HCT116 (cell line): ENCODE measurements at regions not wholly inside any gene's neighbourhood (a gene's known extent, or its start where the extent isn't known, plus 50 kb on each side); places are given as distances from the start of the nearest gene placed in this dataset.

Source experiments
- ATAC-seq: fragments of 200-7000 bp; cut with Tn5 transposase; 2 replicates; pipeline ENCODE4 v1.9.1; 2020; ENCODE audit warnings: mild to moderate bottlenecking, moderate library complexity
- BruUV-seq: library from RNA; stranded (reverse); fragments of 400-500 nt; replicated peaks from 2 replicates; lab custom pipeline; 2021; lab: Mats Ljungman, UMichigan
- CTCF ChIA-PET: fragments of 300-600 bp; sonication (Branson Sonifier 250); formaldehyde crosslinking; loops from one replicate; lab custom pipeline; 2021; ENCODE audit warnings: antibody characterized with exemption; lab: Charles Lee
- POLR2A ChIA-PET: fragments of 300-600, 350-600 bp; sonication (Branson Sonifier 250); formaldehyde crosslinking; loops from one replicate; lab custom pipeline; 2021; ENCODE audit warnings: antibody characterized with exemption; lab: Charles Lee
- RAD21 ChIA-PET, 2 experiments: fragments of 300-600 bp; sonication (Branson Sonifier 250); formaldehyde crosslinking; loops; one replicate each; lab custom pipeline; 2023; ENCODE audit warnings: low total read pairs in 2 of 2; ENCODE audit not compliant: uncharacterized antibody in 2 of 2, unreplicated experiment in 2 of 2, low non-redundant PET in 1 of 2; lab: Charles Lee
- DNase-seq: peaks from one replicate; pipeline ENCODE4 v3.0.0-alpha.2; 2010; ENCODE audit warnings: low read depth, low spot score
- H2AFZ ChIP-seq: fragments of 200-600 bp; shearing (Covaris generic), sonication (generic); 2 replicates; pipeline ENCODE4 v1.6.1; 2017; ENCODE audit warnings: low read depth, mixed run types, mixed read lengths, antibody characterized with exemption, low read length; ENCODE audit not compliant: poor library complexity, severe bottlenecking
- H3K27ac ChIP-seq: 2 replicates; pipeline ENCODE4 v1.5.1; 2012; ENCODE audit warnings: low read depth, low read length
- H3K27me3 ChIP-seq: fragments of 200-600 bp; sonication (generic); 2 replicates; pipeline ENCODE4 v1.6.1; 2016; ENCODE audit warnings: mixed run types, low read length, mixed read lengths; ENCODE audit not compliant: insufficient read depth
- H3K36me3 ChIP-seq, 2 experiments: fragments of 200-500 bp in 1 of 2; fragments of 200-600 bp in 1 of 2; sonication (Bioruptor generic) in 1 of 2; sonication (generic) in 1 of 2; 2 replicates each; pipeline versions ENCODE4 v1.5.1 to v1.6.1; 2014 to 2016; ENCODE audit warnings: low read length in 2 of 2, inconsistent platforms in 1 of 2, mixed read lengths in 1 of 2, mixed run types in 1 of 2; ENCODE audit not compliant: insufficient read depth in 2 of 2, control insufficient read depth in 1 of 2
- H3K4me1 ChIP-seq, 2 experiments: fragments of 200-600 bp in 1 of 2; sonication (generic) in 1 of 2; 2 replicates each; pipeline versions ENCODE4 v1.5.1 to v1.6.1; 2012 to 2017; ENCODE audit warnings: low read length in 2 of 2, inconsistent platforms in 1 of 2, mild to moderate bottlenecking in 1 of 2, mixed read lengths in 1 of 2, mixed run types in 1 of 2, moderate library complexity in 1 of 2; ENCODE audit not compliant: insufficient read depth in 2 of 2, control insufficient read depth in 1 of 2
- H3K4me2 ChIP-seq: fragments of 200-600 bp; sonication (generic); 2 replicates; pipeline ENCODE4 v1.6.1; 2017; ENCODE audit warnings: mixed run types, low read length, mixed read lengths
- H3K4me3 ChIP-seq, 2 experiments: fragments of 200-600 bp in 1 of 2; sonication (generic) in 1 of 2; replicated peaks in 1 of 2; 2 replicates each; pipeline ENCODE4 v1.5.1; 2011 to 2016; ENCODE audit warnings: low read length in 2 of 2, control low read depth in 1 of 2, low read depth in 1 of 2, mild to moderate bottlenecking in 1 of 2, mixed read lengths in 1 of 2, mixed run types in 1 of 2
- H3K79me2 ChIP-seq: fragments of 200-600 bp; sonication (generic); 2 replicates; pipeline ENCODE4 v1.6.1; 2017; ENCODE audit warnings: mild to moderate bottlenecking, mixed run types, low read length, moderate library complexity, mixed read lengths; ENCODE audit not compliant: insufficient read depth
- H3K9ac ChIP-seq: fragments of 200-600 bp; sonication (generic); 2 replicates; pipeline ENCODE4 v1.6.1; 2016; ENCODE audit warnings: low read length, mixed read lengths
- H3K9me2 ChIP-seq: fragments of 200-600 bp; sonication (generic), shearing (Covaris generic); 2 replicates; pipeline ENCODE4 v1.6.1; 2017; ENCODE audit warnings: mixed run types, mild to moderate bottlenecking, moderate library complexity; ENCODE audit not compliant: insufficient read depth
- H3K9me3 ChIP-seq, 2 experiments: fragments of 200-500 bp in 1 of 2; fragments of 200-600 bp in 1 of 2; sonication (Bioruptor generic) in 1 of 2; sonication (generic) in 1 of 2; 2 replicates each; pipeline ENCODE4 v1.6.1; 2014 to 2017; ENCODE audit warnings: low read length in 2 of 2, mixed read lengths in 2 of 2, inconsistent platforms in 1 of 2, low read depth in 1 of 2, mild to moderate bottlenecking in 1 of 2, mixed run types in 1 of 2, moderate library complexity in 1 of 2; ENCODE audit not compliant: control insufficient read depth in 1 of 2, insufficient read depth in 1 of 2
- H4K20me1 ChIP-seq: fragments of 200-600 bp; sonication (generic), shearing (Covaris generic); 2 replicates; pipeline ENCODE4 v1.6.1; 2017; ENCODE audit warnings: mixed run types, mild to moderate bottlenecking, moderate library complexity; ENCODE audit not compliant: insufficient read depth
- CBX3 ChIP-seq: IDR thresholded peaks from 2 replicates; pipeline ENCODE4 v1.6.1; 2012; ENCODE audit warnings: low read depth
- EGR1 ChIP-seq: IDR thresholded peaks from 2 replicates; pipeline ENCODE4 v1.6.1; 2012; ENCODE audit warnings: low read depth
- ELF1 ChIP-seq: IDR thresholded peaks from 2 replicates; pipeline ENCODE4 v1.6.1; 2012; ENCODE audit warnings: low read depth, borderline replicate concordance
- EZH2 ChIP-seq: fragments of 200-600 bp; sonication (generic); IDR thresholded peaks from 2 replicates; pipeline ENCODE4 v1.6.1; 2017; ENCODE audit warnings: antibody characterized with exemption, mixed run types
- EZH2phosphoT487 ChIP-seq: fragments of 200-600 bp; IDR thresholded peaks from 2 replicates; pipeline ENCODE4 v1.6.1; 2018; ENCODE audit warnings: antibody characterized with exemption, borderline replicate concordance
- JUND ChIP-seq: IDR thresholded peaks from 2 replicates; pipeline ENCODE4 v1.6.1; 2012
- RAD21 ChIP-seq: IDR thresholded peaks from 2 replicates; pipeline ENCODE4 v1.6.1; 2012; ENCODE audit warnings: low read depth, mild to moderate bottlenecking
- SIN3A ChIP-seq: IDR thresholded peaks from 2 replicates; pipeline ENCODE4 v1.6.1; 2012; ENCODE audit warnings: low read depth
- SP1 ChIP-seq: IDR thresholded peaks from 2 replicates; pipeline ENCODE4 v1.6.1; 2012; ENCODE audit warnings: low read depth
- SRF ChIP-seq: IDR thresholded peaks from 2 replicates; pipeline ENCODE4 v1.6.1; 2012; ENCODE audit warnings: low read depth
- YY1 ChIP-seq: IDR thresholded peaks from 2 replicates; pipeline ENCODE4 v1.6.1; 2011; ENCODE audit warnings: low read length, low read depth, moderate library complexity, mild to moderate bottlenecking; ENCODE audit not compliant: insufficient replicate concordance; ENCODE audit errors: extremely low read depth
- ZFX ChIP-seq: fragments of 450-650 bp; IDR thresholded peaks from 2 replicates; pipeline ENCODE4 v1.6.1; 2017
- ZNF274 ChIP-seq: fragments of 200-500 bp; sonication (Bioruptor generic); IDR thresholded peaks from 2 replicates; pipeline ENCODE4 v1.6.1; 2014; ENCODE audit warnings: mild to moderate bottlenecking, low read depth, low read length, inconsistent platforms
- intact Hi-C: fragments of 100-400 bp; cut with micrococcal nuclease; formaldehyde crosslinking; loops from 2 replicates; pipeline ENCODE4 v1.10.0; 2022
- TF ChIP-seq, protein P1 (sequence below): IDR thresholded peaks from 2 replicates; pipeline ENCODE4 v1.6.1; 2012
- TF ChIP-seq, protein P2 (sequence below), 3 experiments: fragments of 200-600 bp in 1 of 3; sonication (generic) in 1 of 3; IDR thresholded peaks in 2 of 3; conservative IDR thresholded peaks in 1 of 3; 2 replicates each; pipeline ENCODE4 v1.5.1; 2012 to 2017; ENCODE audit warnings: low read depth in 2 of 3, low read length in 2 of 3, antibody characterized with exemption in 1 of 3, borderline replicate concordance in 1 of 3, control low read depth in 1 of 3, mild to moderate bottlenecking in 1 of 3, mixed read lengths in 1 of 3, mixed run types in 1 of 3, moderate library complexity in 1 of 3; ENCODE audit not compliant: insufficient read depth in 1 of 3
- TF ChIP-seq, protein P3 (sequence below): IDR thresholded peaks from 2 replicates; pipeline ENCODE4 v1.6.1; 2012; ENCODE audit warnings: low read depth
- TF ChIP-seq, protein P4 (sequence below): IDR thresholded peaks from 2 replicates; pipeline ENCODE4 v1.6.1; 2011; ENCODE audit warnings: mild to moderate bottlenecking, low read length, moderate library complexity; ENCODE audit not compliant: insufficient replicate concordance; ENCODE audit errors: extremely low read depth
- TF ChIP-seq, protein P5 (sequence below): IDR thresholded peaks from 2 replicates; pipeline ENCODE4 v1.6.1; 2012

DNA sequence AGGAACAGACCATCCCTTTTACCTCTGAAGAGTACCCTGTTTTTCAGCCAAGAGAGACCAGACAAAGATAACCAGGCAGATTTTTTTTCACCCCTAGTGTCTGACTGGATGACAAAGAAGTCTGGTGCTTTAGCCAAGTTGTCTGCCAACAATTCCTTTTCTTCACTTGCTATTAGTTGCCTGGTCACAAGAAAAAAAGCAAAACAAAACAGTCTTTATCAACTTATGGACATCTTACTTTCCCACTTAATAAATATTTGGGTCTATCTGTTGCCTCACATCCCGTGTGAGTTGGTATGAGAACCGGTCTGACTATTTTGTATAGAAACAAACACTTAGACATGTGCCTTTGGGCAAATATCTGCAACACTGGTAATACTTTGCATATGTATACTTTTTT lies 662.9 kb downstream of the PLPP3 start:
- DNase-seq (no peak), ATAC-seq (no peak)
- no peaks in the 10 kb centered on the region for H3K79me2 ChIP-seq
- H3K9me2 ChIP-seq: no peaks in the 10 kb centered on the region
- no peaks in the 10 kb centered on the region for H3K27me3 ChIP-seq
- RAD21 ChIA-PET: no interaction called here
- no peaks in the 10 kb centered on the region for H3K4me1 ChIP-seq
- no peak overlapping the region for H2AFZ ChIP-seq
- no peak for TF ChIP-seq SP1
- TF ChIP-seq EGR1: no peak
- TF ChIP-seq YY1: no peak
- no peak for TF ChIP-seq ZNF274
- no peak for TF ChIP-seq ZFX
- no peak for TF ChIP-seq SIN3A
- TF ChIP-seq, protein P1, sequence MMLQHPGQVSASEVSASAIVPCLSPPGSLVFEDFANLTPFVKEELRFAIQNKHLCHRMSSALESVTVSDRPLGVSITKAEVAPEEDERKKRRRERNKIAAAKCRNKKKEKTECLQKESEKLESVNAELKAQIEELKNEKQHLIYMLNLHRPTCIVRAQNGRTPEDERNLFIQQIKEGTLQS: no peak
- no peak for TF ChIP-seq EZH2phosphoT487
- TF ChIP-seq EZH2: no peak
- no peak for TF ChIP-seq SRF
- TF ChIP-seq RAD21: no peak
- TF ChIP-seq JUND: no peak
- TF ChIP-seq ELF1: no peak
- no peak for TF ChIP-seq CBX3
- TF ChIP-seq, protein P2, sequence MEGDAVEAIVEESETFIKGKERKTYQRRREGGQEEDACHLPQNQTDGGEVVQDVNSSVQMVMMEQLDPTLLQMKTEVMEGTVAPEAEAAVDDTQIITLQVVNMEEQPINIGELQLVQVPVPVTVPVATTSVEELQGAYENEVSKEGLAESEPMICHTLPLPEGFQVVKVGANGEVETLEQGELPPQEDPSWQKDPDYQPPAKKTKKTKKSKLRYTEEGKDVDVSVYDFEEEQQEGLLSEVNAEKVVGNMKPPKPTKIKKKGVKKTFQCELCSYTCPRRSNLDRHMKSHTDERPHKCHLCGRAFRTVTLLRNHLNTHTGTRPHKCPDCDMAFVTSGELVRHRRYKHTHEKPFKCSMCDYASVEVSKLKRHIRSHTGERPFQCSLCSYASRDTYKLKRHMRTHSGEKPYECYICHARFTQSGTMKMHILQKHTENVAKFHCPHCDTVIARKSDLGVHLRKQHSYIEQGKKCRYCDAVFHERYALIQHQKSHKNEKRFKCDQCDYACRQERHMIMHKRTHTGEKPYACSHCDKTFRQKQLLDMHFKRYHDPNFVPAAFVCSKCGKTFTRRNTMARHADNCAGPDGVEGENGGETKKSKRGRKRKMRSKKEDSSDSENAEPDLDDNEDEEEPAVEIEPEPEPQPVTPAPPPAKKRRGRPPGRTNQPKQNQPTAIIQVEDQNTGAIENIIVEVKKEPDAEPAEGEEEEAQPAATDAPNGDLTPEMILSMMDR (IDR thresholded peaks at IDR 0.05 in 2 of 3, conservative IDR thresholded peaks at IDR 0.05 in 1 of 3; ENCODE audit: borderline replicate concordance in 1 of 3, insufficient read depth in 1 of 3, low read depth in 2 of 3, low read length in 2 of 3): no peak
- TF ChIP-seq, protein P3, sequence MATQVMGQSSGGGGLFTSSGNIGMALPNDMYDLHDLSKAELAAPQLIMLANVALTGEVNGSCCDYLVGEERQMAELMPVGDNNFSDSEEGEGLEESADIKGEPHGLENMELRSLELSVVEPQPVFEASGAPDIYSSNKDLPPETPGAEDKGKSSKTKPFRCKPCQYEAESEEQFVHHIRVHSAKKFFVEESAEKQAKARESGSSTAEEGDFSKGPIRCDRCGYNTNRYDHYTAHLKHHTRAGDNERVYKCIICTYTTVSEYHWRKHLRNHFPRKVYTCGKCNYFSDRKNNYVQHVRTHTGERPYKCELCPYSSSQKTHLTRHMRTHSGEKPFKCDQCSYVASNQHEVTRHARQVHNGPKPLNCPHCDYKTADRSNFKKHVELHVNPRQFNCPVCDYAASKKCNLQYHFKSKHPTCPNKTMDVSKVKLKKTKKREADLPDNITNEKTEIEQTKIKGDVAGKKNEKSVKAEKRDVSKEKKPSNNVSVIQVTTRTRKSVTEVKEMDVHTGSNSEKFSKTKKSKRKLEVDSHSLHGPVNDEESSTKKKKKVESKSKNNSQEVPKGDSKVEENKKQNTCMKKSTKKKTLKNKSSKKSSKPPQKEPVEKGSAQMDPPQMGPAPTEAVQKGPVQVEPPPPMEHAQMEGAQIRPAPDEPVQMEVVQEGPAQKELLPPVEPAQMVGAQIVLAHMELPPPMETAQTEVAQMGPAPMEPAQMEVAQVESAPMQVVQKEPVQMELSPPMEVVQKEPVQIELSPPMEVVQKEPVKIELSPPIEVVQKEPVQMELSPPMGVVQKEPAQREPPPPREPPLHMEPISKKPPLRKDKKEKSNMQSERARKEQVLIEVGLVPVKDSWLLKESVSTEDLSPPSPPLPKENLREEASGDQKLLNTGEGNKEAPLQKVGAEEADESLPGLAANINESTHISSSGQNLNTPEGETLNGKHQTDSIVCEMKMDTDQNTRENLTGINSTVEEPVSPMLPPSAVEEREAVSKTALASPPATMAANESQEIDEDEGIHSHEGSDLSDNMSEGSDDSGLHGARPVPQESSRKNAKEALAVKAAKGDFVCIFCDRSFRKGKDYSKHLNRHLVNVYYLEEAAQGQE: no peak
- TF ChIP-seq, protein P4, sequence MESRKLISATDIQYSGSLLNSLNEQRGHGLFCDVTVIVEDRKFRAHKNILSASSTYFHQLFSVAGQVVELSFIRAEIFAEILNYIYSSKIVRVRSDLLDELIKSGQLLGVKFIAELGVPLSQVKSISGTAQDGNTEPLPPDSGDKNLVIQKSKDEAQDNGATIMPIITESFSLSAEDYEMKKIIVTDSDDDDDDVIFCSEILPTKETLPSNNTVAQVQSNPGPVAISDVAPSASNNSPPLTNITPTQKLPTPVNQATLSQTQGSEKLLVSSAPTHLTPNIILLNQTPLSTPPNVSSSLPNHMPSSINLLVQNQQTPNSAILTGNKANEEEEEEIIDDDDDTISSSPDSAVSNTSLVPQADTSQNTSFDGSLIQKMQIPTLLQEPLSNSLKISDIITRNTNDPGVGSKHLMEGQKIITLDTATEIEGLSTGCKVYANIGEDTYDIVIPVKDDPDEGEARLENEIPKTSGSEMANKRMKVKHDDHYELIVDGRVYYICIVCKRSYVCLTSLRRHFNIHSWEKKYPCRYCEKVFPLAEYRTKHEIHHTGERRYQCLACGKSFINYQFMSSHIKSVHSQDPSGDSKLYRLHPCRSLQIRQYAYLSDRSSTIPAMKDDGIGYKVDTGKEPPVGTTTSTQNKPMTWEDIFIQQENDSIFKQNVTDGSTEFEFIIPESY: no peak
- TF ChIP-seq, protein P5, sequence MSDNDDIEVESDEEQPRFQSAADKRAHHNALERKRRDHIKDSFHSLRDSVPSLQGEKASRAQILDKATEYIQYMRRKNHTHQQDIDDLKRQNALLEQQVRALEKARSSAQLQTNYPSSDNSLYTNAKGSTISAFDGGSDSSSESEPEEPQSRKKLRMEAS: no peak
- H3K4me2 ChIP-seq: no peak overlapping the region
- POLR2A ChIA-PET: no interaction called here
- no peaks in the 10 kb centered on the region for H3K36me3 ChIP-seq
- no TSS peak for BruUV-seq
- H3K27ac ChIP-seq: no peak overlapping the region
- no peak overlapping the region for H3K4me3 ChIP-seq
- H3K9ac ChIP-seq: no peak overlapping the region
- H4K20me1 ChIP-seq: no peaks in the 10 kb centered on the region
- CTCF ChIA-PET: no interaction called here
- intact Hi-C loops: no loop called here
- H3K9me3 ChIP-seq: no peaks in the 10 kb centered on the region
